ENCODE measurements at regions not wholly inside any gene's neighbourhood (a gene's known extent, or its start where the extent isn't known, plus 50 kb on each side); places are given as distances from the start of the nearest gene placed in this dataset.
"Not testable (repeated sequence)": the region's sequence is repeated elsewhere in the genome, so short reads cannot be mapped to it uniquely, and the experiment has no call there.

- no peak overlapping the region for H3K27ac ChIP-seq
- TF ChIP-seq, protein P1, sequence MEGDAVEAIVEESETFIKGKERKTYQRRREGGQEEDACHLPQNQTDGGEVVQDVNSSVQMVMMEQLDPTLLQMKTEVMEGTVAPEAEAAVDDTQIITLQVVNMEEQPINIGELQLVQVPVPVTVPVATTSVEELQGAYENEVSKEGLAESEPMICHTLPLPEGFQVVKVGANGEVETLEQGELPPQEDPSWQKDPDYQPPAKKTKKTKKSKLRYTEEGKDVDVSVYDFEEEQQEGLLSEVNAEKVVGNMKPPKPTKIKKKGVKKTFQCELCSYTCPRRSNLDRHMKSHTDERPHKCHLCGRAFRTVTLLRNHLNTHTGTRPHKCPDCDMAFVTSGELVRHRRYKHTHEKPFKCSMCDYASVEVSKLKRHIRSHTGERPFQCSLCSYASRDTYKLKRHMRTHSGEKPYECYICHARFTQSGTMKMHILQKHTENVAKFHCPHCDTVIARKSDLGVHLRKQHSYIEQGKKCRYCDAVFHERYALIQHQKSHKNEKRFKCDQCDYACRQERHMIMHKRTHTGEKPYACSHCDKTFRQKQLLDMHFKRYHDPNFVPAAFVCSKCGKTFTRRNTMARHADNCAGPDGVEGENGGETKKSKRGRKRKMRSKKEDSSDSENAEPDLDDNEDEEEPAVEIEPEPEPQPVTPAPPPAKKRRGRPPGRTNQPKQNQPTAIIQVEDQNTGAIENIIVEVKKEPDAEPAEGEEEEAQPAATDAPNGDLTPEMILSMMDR (IDR thresholded peaks at IDR 0.05), result no peak
- TF ChIP-seq ZFX (IDR thresholded peaks at IDR 0.05; ENCODE audit: borderline replicate concordance), result no peak
These were observed 66.6 kb downstream of the LACC1 start for GRCh38 chr13:43946281-43946680.

DNA sequence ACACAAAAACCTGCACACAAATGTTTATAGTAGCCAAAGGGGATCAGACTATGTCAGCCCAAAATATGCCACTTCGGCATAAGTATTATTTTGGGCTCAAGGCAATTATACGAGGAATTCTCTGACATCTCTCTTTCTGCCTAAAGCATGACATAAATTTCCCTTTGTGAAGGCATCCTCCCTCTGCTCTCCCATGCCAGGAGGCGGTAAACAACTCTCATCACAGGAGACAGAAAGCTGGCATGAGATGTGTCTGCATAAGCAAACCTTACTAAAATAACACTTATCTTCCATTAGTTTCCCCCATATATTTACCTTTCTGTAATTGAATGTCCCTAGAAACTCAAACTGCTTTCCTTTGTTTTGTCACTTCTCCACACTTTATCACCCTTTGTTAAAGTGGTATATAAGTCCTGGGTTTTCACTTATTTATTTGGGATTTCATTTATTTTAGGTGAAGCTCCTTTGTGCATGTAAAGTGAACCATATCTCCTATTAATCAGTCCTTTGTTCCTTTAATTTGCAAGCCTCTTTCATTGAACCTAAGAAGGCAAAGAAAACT, 68.3 kb downstream of the LACC1 start:
- no peak for TF ChIP-seq ZFX (IDR thresholded peaks at IDR 0.05; ENCODE audit: borderline replicate concordance)
- TF ChIP-seq, protein P1 (IDR thresholded peaks at IDR 0.05), result no peak
- H3K27ac ChIP-seq, result no peak overlapping the region

DNA sequence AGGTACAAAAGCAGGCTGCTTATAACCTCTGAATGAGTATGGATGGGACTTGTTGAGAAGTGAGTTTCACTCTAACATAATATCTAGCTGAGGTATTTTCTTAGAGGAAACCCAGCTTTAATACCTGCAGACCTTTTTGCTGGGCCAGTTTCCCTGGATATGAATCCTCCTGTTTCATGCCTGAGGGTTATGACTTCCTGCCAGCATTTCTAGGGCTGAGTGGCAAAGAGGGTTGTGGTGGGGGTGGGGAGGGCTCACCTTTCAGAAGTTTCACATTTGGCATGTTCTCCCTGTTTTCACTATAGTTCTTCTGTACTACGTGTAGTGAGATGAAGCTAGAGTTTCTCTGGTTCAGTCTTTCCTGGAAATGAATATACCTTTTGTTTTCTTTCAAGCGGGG, 73.7 kb downstream of the LACC1 start:
- H3K27ac ChIP-seq, result no peak overlapping the region
- TF ChIP-seq ZFX (IDR thresholded peaks at IDR 0.05; ENCODE audit: borderline replicate concordance), result no peak
- TF ChIP-seq, protein P1 (IDR thresholded peaks at IDR 0.05), result no peak

GRCh38 chr13:43956975-43957374, 77.3 kb downstream of the LACC1 start:
- H3K27ac ChIP-seq, result not testable (repeated sequence)

DNA sequence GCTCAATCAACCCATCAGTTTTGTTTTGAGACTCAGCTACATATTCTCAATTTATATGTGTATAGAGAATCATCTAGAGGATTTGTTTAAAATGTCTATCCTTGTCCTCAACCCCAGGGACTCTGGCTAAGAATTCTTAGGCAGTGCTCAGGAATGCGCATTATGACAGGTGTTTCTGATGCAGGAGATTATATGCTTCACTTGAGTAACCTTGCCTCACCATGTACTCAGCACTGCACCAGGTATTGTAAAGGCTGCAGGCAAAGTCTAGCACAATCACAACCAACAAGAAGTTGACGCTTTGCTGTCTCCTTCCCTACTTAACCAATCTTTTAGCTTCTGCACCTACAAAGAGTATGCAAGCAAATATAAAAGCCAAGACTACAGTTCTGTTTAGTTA, 79.6 kb downstream of the LACC1 start:
- no peak for TF ChIP-seq ZFX (IDR thresholded peaks at IDR 0.05; ENCODE audit: borderline replicate concordance)
- TF ChIP-seq, protein P1 (IDR thresholded peaks at IDR 0.05), result no peak
- no peak overlapping the region for H3K27ac ChIP-seq

DNA sequence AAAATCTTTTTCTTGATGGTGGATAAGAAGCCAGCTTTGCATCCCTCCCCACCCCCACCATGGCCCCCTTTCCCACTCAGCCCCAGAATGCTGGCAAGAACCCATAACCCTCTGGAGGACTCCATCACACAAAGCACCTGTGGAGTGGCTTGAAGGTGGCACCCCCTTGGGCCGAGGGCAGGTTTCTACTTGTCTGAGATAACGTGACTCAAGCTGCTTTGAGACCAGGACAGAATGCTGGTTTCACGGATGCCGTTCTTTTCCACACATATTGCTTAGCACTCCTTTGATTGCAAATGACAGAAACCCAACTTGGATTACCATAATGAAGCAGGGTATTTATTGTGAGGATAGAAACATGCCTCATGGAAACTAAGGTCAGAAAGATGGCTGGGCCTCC, 82.2 kb downstream of the LACC1 start:
- no peak overlapping the region for H3K27ac ChIP-seq
- TF ChIP-seq, protein P1 (IDR thresholded peaks at IDR 0.05), result no peak
- TF ChIP-seq ZFX (IDR thresholded peaks at IDR 0.05; ENCODE audit: borderline replicate concordance), result no peak

DNA sequence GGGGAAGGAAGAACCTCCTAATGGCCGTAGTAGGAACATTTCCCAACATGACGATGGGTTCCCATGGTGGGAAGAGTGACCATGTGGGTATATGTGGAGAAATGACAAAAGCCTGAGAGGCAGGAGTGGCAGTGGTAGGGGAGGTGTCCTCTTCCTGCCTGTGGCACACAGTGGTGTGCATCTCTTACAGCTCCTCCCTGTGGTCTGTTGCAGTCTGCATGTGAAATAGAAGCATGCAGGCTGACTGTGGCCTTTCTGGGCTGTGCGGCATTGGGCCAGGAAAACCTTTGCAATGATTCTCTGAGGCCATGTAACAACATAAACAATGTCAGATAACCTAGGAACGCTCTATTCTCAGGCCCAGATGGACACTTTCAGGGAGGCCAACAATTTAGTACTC, 84.0 kb downstream of the LACC1 start:
- TF ChIP-seq ZFX (IDR thresholded peaks at IDR 0.05; ENCODE audit: borderline replicate concordance), result no peak
- TF ChIP-seq, protein P1 (IDR thresholded peaks at IDR 0.05), result no peak

More for the DNA sequence above, 84.0 kb downstream of the LACC1 start:
- H3K27ac ChIP-seq, result no peak overlapping the region

Measured in 22Rv1 (cell line).